Right lobe of liver (tissue), 4 donors: ENCODE measurements at regions not wholly inside any gene's neighbourhood (a gene's known extent, or its start where the extent isn't known, plus 50 kb on each side); places are given as distances from the start of the nearest gene placed in this dataset.

ENCODE experiments used
- CTCF ChIP-seq, 4 donors: fragments of 200-600 bp in 3 of 4; fragments of 450-650 bp in 1 of 4; IDR thresholded peaks; one replicate each; pipeline versions ENCODE4 v1.5.1 to v1.8.0; 2016 to 2022; ENCODE audit warnings: antibody characterized with exemption in 4 of 4, mild to moderate bottlenecking in 2 of 4
- POLR2A ChIP-seq: fragments of 450-650 bp; IDR thresholded peaks from one replicate; pipeline ENCODE4 v1.6.1; 2017; ENCODE audit warnings: antibody characterized with exemption, mild to moderate bottlenecking
- donor health status: DM: no; HTN: no; CAD: no.
- donor health status: DM: no; HTN: no; CAD: no.
- donor health status: DM: no; HTN: yes; CAD: no.

GRCh38 chr21:18191139-18191538 is 53.5 kb upstream of the CHODL start:
- TF ChIP-seq POLR2A: no peak
- no peak for TF ChIP-seq CTCF (IDR thresholded peaks at IDR 0.05)
